CD4-positive, alpha-beta T cell treated with Interleukin-2 at 100 ng/mL for 4 hours (primary cell): ENCODE measurements at regions not wholly inside any gene's neighbourhood (a gene's known extent, or its start where the extent isn't known, plus 50 kb on each side); places are given as distances from the start of the nearest gene placed in this dataset.

Source experiments
- DNase-seq: peaks from one replicate; pipeline ENCODE4 v3.0.0-alpha.2; 2020; ENCODE audit warnings: low spot score

DNA sequence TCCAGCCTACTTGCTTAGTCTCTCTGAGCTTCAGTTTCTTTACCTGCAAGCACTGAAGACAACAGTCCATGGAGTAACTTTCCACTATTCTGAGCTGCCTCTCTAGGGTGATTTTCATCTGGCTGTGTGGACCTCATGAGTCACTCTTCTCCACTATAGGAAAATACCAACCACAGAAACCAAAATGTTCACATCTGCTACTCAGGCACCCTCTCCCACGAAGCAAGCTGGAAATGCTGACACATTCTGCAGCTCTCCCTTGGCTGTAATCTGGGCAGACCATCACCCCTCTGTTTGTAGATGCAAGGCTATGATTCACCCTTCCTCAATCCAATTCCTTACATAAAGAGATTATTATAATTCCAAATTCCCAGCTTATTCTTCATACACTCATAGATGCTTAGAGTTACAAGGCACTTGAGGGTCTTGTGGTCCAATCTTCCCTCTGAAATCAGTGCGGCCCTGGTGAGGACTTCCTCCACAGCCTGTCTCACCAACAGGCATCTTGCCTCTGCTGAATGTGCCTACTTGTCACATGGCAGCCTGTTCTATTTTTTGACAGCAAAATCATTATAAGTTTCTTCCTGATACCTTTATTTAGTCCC, 97.0 kb upstream of the LNX1 start:
- no peak for DNase-seq

DNA sequence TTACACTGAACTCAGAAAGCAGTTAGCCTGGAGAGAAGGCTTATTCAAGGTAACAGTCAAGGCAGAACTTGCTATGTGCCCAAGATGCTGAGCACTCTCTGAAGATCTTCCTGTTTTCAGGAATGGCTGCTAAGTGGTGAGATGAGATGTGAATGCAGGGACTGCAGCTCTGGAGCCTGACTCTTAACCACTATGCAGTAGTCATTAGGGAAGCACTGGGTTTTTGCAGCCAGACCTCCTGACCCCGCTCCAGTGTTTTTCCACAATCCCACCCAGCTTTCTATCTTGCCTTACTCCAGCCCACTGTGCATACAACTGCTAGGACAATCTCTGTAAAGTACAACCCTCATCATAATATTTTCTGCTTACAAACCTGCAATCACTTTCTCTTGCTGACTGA, 95.2 kb upstream of the LNX1 start:
- no peak for DNase-seq

DNA sequence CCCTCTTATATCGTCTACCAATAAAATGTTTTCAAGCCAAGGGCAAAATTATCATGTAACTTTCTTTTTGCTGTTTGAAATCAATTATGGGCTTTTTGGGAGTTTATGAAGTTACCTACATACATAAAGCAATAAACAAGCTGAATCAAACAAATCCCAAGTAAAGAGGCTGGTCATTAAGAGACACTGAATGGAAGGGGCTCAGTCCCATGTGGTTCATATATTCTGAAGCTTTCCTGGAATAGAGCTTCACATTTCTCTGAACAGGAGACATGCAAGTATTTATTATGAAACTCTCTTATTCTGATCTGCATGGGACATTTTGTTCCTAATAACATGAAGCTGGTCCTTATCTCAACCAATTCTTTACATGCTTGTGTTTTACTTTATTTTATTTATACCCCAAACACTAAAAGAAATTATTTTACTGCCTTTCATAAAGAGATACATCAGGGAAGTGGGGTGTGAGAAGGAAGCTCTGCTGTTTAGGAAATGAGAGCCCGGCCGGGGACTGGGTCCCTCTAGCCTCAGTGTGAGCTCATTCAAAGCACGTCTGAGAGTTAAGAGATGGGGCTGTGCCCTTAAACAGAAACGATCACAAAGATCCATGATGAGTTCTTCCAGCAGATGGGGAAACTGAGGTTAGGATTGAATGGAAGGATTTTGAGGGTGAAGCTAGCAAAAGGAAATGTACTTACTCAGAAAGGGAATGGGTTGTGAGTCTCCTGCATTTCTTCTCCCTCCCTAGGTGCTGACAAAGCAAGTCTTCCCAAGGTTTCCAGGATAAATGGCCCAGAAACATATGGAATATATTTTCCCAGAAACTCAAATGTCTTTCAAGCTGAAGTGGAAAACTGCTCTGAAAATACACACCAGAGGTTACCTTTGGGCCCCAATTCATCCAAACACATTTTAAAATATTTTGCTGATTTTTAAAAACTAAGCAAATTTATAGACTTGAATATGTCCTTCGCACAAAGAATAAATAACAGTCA, 93.1 kb upstream of the LNX1 start:
- no peak for DNase-seq

DNA sequence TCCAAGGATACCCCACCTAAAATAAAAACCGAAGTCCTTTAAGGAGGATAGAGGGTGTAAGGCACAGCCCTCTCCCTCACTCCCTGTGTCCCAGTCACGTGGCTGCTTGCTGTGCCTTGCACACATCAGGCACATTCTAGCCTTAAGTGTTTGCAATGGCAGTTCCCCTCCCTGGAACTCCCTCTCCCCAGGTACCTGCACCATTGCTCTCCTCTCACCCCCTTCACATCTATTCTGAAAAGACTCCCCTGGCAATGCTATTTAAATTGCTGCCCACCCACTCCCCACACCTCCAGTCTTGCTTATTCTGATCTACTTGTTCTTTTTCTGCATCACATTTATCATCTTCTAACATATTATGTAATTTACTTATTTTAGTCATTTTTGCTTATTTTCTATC, 91.6 kb upstream of the LNX1 start:
- no peak for DNase-seq

DNA sequence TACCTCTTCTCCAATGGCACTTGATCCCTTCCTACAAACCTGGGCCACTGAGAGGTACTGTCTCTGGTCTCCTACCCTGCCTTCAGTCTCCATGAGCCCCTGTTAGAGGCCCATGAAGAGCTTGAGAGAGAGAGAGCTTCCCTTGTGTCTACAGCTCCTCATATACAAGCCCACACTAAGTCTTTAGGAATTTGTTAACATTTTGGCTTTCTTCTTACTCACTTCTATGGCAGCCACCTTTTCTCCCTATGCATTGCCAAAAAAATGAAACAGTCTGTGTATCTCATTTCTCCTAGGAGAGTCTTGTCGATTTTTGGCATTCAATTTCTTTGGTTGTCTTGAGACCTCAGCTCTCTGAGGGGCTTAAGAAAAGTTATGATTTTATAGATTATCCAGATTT, 90.9 kb upstream of the LNX1 start:
- DNase-seq: no peak

DNA sequence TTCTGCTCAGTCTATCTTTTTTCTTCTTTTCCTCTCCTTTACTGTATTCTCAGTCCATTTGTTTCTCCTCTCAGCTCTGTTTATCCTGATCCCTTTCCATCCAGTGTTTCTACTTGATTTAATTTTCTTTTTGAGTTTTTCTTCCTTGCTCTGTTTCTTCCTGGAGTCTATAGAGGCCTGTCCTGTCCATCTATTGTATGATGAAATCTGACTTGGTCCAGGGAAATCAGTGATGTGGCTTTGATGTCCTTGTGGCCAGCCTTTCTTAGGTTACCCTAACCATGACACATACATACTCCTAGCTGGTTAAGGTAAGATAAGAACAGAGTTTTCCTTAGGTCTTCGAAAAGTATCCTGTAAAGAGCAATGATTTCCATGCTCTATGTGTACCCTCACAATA, 89.3 kb upstream of the LNX1 start:
- no peak for DNase-seq

DNA sequence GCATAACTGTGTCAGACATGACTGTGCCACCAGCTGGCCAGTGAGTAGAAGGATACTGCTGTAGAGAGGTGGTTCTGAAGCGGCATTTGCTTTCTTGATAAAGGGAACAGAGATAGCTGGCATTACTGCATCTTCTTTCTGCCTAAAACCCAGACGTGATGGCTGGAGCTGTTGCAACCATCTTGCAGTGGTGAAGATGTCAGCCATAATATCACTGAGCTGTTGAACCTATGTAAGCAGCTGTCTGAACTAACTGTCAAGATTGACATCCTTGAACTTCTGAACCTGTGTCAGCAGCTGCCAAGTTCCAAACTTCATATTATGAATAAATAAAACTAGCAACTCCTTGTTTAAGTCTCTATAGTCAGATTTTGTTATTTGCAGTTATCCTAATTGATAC, 88.9 kb upstream of the LNX1 start:
- DNase-seq: no peak

DNA sequence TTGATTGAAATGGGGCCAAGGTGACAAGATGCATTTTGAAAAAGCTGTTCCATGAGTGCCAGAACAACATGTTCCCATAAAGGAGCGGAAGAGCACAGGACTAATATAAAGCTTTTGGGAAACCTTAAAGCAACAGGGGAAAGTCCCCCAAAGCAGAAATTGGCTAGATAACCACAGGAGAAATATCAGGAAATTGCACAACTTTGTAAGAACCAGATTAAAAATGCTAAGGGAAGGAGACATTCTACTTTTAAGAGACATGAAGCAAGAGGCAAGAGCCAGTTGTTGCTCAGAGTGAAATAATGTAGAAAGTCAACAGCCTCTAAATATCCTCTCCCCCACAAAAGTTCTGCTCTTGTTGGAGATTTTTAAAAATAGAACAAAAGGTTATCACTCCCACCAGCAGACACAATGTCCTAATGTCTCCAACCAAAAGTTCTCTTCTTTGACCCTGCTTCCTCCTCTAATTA, 85.2 kb upstream of the LNX1 start:
- DNase-seq: no peak

DNA sequence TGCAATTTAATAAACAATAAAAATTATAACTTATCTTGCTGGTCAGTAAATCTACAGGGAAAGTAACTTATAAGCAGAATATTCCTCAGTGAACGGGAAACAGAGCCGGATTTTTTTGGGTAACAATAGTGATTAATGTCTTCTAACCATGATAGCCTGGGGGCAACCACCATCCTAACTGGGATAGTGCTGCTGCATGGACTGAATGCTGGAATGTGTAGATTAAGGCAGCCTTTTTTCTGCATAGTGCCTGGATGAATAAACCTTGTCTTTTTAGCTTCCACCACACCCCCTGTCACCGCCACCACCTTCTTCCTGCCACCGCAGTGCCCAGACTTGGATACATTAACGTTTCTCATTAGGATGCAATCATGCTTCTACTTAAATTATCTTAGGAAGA, 83.6 kb upstream of the LNX1 start:
- no peak for DNase-seq

DNA sequence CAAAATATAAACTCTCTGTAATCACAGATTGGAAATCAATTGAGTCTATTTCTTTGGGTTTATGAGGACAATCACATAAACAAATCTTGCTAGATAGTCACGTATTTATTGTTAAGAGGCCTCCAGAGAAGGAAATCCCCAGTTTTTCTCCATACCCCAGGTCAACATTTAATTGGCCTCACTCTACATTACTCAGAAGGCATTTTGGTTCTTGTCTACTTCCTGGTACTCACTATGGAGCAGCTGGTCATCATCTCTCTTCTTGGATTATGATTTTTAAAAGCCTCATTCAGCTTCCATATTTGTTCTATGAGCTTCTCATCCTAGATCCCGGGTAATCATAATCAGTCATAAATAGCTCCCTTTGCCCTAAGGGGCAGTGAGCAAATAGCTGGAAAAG, 81.6 kb upstream of the LNX1 start:
- DNase-seq: no peak

DNA sequence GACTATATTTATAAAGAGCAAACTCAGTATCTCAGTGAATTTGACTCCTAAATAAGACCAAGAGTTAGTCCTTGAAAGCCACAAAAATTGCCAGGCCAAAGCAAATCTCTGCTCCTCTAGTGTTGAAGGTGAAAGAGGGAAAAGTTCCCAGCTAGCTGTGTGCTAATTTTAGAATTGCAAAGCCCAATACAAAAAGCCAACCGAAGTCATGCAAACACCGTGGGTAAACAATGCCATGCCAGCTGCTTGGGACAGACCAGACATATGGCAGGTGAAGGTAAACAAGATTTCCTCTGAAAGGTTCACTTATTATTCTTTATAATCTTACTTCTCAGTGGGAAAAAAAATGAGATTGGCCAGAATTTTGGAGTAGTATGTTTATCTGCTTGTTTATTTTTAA, 80.5 kb upstream of the LNX1 start:
- DNase-seq: no peak

DNA sequence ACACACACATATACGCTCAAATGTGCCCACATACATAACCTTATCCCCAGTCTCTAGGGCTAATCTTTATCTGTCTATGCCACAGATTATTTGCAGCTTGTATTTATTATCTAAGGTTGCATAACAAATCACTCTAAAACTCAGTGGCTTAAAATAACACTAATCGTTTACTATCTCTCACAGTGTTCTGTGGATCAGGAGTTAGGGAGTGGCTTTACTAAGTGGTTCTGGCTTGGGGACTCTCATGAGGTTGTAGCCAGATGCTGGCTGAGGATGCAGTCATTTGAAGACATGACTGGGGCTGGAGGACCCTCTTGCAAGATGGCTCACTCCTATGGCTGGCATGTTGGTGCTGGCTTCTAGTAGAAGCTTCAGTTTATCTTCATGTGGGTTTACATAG, 68.5 kb upstream of the LNX1 start:
- no peak for DNase-seq

DNA sequence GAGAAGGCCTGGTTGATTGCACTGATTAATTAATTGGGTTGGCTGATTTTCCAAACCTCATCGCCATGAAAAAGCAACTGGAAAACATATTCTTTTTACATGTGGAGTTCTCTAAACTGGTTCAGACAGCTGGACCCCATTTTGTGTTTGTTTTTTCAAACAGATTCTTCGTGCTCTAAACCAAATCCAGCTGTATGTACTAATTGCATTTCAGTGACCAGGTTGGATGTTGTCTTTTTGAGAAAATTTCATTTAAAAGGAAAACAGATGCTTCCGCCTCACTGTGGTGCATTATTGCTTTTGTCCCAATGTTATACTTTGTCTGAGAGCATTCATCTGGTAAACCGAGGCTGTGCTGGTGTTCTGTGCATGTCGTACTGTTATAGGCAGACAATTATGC, 67.8 kb upstream of the LNX1 start:
- no peak for DNase-seq

DNA sequence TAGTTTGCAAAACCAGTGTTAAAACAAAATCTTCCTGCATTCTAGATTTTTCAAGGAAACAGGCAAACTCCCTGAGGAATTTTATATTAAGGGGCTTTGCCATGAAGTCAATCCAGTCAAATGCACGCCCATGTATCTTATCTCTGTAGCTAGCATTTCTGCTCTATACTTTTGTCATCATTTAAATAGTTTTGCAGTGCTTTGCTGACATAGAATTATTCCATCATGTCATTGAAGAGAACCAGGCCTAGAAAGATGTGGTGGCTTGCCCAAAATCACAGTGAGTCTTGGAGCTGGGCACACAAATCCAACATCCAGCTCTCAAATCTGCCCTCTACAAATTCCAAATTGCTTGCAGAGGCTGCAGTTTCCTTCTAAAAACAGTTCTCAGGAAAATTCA, 66.7 kb upstream of the LNX1 start:
- no peak for DNase-seq

DNA sequence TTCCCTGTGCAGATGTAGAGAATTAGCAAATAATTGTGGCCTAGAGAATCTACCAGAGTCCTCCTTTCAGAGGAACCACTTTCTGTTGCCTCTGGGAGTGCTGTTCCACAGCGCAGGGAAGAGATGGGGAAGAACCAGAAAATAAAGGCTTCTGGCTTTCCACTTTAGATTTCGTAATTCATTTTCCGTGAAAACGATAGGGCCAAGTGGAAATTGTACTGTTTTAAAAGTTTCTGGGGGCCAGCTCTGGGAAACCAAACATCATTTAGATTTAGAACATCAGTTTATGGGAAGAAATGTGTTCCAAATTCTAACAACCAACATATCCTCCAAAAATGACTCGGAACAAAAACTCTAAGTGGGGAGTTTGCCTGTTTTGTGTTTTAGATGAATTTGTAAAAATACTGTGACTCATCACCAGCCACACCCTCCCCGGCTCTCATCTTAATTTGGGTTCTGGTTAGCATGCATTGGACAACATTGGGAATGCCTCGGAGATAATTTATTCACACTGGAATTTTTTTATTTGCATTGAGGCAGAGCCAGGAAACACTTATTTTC, 65.2 kb upstream of the LNX1 start:
- no peak for DNase-seq

DNA sequence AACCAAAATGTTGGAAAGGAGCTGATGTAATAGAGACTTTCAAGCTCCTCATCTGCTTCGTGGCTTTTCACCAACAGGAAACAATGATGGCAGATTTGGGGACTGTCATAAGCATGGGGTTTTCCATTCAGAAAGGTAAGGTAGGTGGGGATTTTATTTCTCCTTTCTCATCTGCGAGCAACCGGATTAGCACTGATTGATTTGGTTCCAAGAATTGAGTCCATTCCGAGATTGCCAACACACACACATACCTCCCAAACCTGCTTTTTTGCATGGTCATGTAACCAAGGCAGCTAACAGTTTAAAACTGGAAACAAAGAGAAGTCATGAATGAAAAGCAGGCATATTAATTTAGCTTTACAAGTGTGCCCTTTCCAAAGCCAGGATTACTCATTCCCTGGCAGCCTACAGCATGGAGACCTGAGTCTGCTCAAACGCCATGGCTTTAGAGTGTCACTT, 63.0 kb upstream of the LNX1 start:
- no peak for DNase-seq

DNA sequence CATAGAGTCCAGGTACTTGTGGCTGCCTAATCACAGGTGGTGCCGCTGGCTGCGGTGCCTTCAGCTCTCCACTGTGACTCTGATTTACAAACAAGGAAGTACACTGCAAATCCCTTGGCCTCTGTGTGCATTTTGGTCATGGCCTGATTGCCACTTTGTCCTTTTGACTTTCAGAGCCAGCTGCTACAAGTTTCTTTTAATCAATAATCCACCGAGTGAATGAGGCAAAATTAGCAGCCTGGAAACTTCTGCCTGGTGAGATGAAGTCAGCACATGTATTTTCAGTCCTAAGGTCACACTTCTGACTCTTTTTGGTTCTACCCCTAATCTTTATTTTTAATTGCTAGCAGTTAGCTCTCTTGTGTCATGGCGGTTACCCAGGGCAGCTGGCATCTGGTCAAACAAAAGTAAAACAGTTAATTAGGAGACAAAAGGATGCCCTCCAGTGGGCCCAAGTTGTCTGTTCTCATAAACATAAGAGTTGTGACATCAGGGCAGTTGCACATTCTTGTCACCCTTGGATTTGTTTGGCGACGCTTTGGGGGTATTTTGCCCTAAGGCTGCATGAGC, 62.3 kb upstream of the LNX1 start:
- DNase-seq: no peak

DNA sequence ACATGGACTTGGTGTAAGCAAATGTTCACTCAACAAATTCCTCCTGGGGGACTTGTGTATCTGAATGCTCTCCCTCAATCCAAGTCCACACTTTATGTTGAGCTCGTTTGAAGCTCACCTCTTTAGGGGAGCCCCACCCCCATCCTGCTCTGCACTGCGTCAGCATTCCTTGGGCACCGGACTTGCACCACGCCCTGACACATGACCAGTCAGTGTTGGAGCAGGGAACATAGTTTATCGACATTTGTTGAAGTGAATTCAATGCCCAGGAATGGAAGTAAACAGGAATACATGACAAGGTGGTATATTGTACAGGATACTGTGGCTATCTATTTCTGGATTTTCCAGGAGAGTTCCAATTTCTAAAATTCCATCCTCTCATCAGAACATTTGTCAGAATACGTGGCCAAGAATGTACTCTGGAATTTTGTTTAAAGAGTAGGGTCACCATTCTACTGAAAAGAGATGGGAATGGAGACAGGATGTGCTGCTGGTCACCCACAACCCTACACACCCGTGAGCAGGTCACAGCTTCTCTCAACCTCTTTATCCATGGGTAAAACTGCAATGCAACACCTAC, 60.0 kb upstream of the LNX1 start:
- DNase-seq: no peak

DNA sequence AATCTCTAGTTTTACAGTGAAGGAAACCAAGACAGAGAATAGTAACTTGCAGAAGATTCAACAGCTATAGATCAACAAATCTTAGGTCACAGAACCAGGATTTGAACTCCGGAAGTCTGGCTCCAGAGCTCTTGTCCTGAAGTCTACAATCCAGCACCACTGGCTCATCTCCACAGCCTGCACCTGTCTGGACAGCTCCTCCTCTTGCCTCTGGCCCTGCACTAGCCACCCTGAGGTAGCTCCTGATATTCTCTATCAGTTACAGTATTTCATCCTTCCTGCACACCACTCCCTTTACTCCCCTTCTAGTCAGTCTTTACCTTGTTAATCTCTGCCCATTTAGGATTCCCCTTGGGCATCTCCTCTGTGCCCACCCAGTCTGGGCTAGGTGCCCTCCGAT, 58.1 kb upstream of the LNX1 start:
- no peak for DNase-seq

DNA sequence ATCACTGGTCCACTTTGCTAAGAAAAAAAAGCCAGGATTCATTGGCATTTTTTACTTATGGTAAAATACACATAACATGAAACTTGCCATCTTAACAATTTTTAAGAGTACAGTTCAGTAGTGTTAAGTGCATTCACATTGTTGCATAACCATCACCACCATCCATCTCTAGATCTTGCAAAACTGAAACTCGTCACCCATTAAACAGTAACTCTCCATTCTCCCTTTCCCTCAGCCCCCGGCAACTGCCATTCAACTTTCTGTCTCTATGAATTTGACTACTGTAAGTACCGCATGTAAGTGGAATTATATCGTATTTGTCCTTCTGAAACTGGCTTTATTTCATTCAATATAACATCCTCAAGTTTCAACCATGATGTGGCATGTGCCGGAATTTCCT, 56.3 kb upstream of the LNX1 start:
- no peak for DNase-seq

DNA sequence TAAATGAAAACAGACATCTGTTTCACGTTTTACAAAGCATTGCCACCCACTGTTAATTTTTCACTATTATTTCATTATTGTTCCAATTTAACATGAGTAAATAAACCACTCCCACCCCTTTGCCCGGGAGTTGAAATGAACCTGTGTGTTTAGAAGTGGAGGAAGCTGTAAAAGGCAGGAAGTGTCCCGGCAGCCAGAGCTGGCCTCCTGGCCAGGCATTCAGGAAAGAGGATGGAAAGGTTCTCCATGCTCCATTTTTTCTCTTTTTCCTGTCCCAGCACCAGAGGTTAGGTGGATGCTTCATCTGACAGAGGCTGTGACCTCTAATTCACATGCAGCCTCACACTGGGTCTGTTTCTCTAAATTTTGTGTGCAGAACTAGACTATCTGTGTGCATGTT, 55.5 kb upstream of the LNX1 start:
- no peak for DNase-seq

DNA sequence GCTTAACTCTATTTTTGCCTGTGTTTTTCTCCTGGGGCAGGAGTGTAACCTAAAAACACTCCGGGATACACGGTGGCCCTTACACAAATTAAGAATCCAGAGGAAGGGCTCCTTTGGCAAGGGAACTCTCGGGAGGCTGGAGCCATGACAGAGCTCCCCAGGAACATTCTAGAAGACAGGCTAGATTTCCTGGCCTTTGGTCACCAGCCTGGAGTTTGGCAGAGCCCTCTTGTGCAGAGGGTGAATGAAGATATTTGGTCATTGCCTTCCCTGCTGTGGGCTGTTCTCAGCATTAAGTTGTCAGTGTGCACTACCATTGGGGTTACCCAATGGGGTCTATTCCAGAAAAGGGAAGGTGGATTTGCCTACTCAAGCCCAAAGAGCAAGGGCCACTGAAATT, 53.8 kb upstream of the LNX1 start:
- DNase-seq: no peak

DNA sequence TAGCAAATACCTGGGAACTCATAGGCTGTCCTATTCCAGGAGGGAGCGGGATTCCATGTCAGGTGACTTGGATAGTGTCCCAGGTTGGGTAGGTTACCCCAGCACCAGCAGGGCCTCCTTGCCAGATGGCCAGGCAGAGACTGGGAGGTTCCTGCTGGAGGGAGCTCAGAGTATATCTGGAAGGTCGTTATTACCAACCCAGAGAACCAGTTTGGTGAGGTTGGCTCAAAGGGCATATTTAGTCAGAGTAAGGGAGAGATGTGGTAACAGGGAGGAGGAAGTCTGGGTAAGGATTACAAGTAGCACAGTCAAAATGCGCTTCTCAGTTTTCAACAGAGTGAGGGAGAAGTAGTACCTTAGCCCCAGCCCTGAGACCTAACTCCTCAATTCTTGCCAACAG, 53.3 kb upstream of the LNX1 start:
- DNase-seq: no peak
